A549 (cell line): ENCODE measurements at regions not wholly inside any gene's neighbourhood (a gene's known extent, or its start where the extent isn't known, plus 50 kb on each side); places are given as distances from the start of the nearest gene placed in this dataset.

Source experiments
- ATAC-seq, 2 experiments: fragments of 200-7000 bp in 1 of 2; fragments of >200 bp in 1 of 2; cut with Nextera tagmentation in 1 of 2; cut with Tn5 transposase in 1 of 2; 3 replicates each; pipeline versions ENCODE4 v1.8.0 to v1.9.1; 2018 to 2020; ENCODE audit warnings: mild to moderate bottlenecking in 1 of 2, moderate library complexity in 1 of 2
- CTCF ChIA-PET: fragments of 300-600 bp; sonication (Branson Sonifier 250); formaldehyde crosslinking; extraction: SDS; loops from one replicate; lab custom pipeline; 2021; ENCODE audit warnings: antibody characterized with exemption, inconsistent platforms; lab: Yijun Ruan, JAX
- POLR2A ChIA-PET: fragments of 350-600 bp; formaldehyde crosslinking; extraction: SDS; loops from one replicate; lab custom pipeline; 2021; ENCODE audit warnings: antibody characterized with exemption, inconsistent platforms; lab: Yijun Ruan, JAX
- DNase-seq, 2 experiments: peaks; one replicate each; pipeline versions ENCODE4 v3.0.0 to v3.0.0-alpha.2; 2011 to 2016; ENCODE audit warnings: low read depth in 1 of 2, low spot score in 1 of 2
- FAIRE-seq: peaks from 2 replicates; lab custom pipeline; 2011; peaks lifted over from hg19 to GRCh38; lab: Jason Lieb, UNC
- H3K27ac ChIP-seq, 2 experiments: fragments of >200 bp; sonication (Bioruptor Twin); formaldehyde crosslinking; 3 replicates each; pipeline ENCODE4 v1.5.1; 2016 to 2017
- H3K4me1 ChIP-seq: fragments of >200 bp; sonication (Bioruptor Twin); formaldehyde crosslinking; 3 replicates; pipeline ENCODE4 v1.6.1; 2016
- H3K4me2 ChIP-seq: fragments of >200 bp; sonication (Bioruptor Twin); formaldehyde crosslinking; 3 replicates; pipeline ENCODE4 v1.6.1; 2016
- H3K4me3 ChIP-seq: fragments of >200 bp; sonication (Bioruptor Twin); formaldehyde crosslinking; 3 replicates; pipeline ENCODE4 v1.5.1; 2016
- H3K9me3 ChIP-seq: fragments of >200 bp; sonication (Bioruptor Twin); formaldehyde crosslinking; 3 replicates; pipeline ENCODE4 v1.6.1; 2016
- CEBPB ChIP-seq, 2 experiments: fragments of >200 bp in 1 of 2; sonication (Bioruptor Twin) in 1 of 2; formaldehyde crosslinking in 1 of 2; IDR thresholded peaks; 2 replicates each; pipeline ENCODE4 v1.6.1; 2012 to 2016
- CHD2 ChIP-seq: fragments of 150-350 bp; IDR thresholded peaks from 2 replicates; pipeline ENCODE4 v1.6.1; 2014; ENCODE audit warnings: low read length; ENCODE audit not compliant: partially characterized antibody
- CHD4 ChIP-seq: fragments of 200-600 bp; sonication (generic); IDR thresholded peaks from 2 replicates; pipeline ENCODE4 v1.6.1; 2016; ENCODE audit warnings: antibody characterized with exemption, mild to moderate bottlenecking, borderline replicate concordance
- FOSB ChIP-seq: fragments of 250-450 bp; sonication (Bioruptor Pico); IDR thresholded peaks from 2 replicates; pipeline ENCODE4 v1.5.0; 2020; ENCODE audit warnings: mild to moderate bottlenecking, moderate library complexity
- FOXS1 ChIP-seq: fragments of 250-450 bp; sonication (Bioruptor Pico); IDR thresholded peaks from 2 replicates; pipeline ENCODE4 v1.5.0; 2020; ENCODE audit warnings: mild to moderate bottlenecking, moderate library complexity
- HEYL ChIP-seq: fragments of 250-450 bp; sonication (Bioruptor Pico); IDR thresholded peaks from 2 replicates; pipeline ENCODE4 v1.8.0; 2021; ENCODE audit warnings: mild to moderate bottlenecking, moderate library complexity
- HOXB13 ChIP-seq: fragments of 250-450 bp; sonication (Bioruptor Pico); IDR thresholded peaks from 2 replicates; pipeline ENCODE4 v1.5.0; 2020; ENCODE audit warnings: low read depth, mild to moderate bottlenecking, moderate library complexity
- KDM5A ChIP-seq: fragments of 200-600 bp; sonication (generic); IDR thresholded peaks from 2 replicates; pipeline ENCODE4 v1.6.1; 2016; ENCODE audit warnings: antibody characterized with exemption, mild to moderate bottlenecking
- MAZ ChIP-seq: fragments of 150-350 bp; IDR thresholded peaks from 2 replicates; pipeline ENCODE4 v1.6.1; 2014; ENCODE audit warnings: antibody characterized with exemption, low read depth, low read length, borderline replicate concordance
- PHF8 ChIP-seq: fragments of 200-600 bp; sonication (generic); IDR thresholded peaks from 2 replicates; pipeline ENCODE4 v1.6.1; 2016; ENCODE audit warnings: low read depth, mild to moderate bottlenecking, antibody characterized with exemption, moderate library complexity, borderline replicate concordance
- ZC3H11A ChIP-seq: fragments of 450-650 bp; IDR thresholded peaks from 2 replicates; pipeline ENCODE4 v1.6.1; 2014; ENCODE audit warnings: antibody characterized with exemption, mild to moderate bottlenecking
- ZFP36 ChIP-seq: fragments of 450-650 bp; IDR thresholded peaks from 2 replicates; pipeline ENCODE4 v1.6.1; 2014; ENCODE audit warnings: borderline replicate concordance; ENCODE audit not compliant: partially characterized antibody
- ZSCAN20 ChIP-seq: fragments of 250-450 bp; sonication (Bioruptor Pico); IDR thresholded peaks from 2 replicates; pipeline ENCODE4 v1.8.0; 2022; ENCODE audit warnings: mild to moderate bottlenecking, moderate library complexity
- WGBS: methylation state at CpG from one replicate; pipeline ENCODE4 v1.1.6; 2017; ENCODE audit errors: missing lambda C conversion rate; 5-methylcytosine and 5-hydroxymethylcytosine counted together
- TF ChIP-seq, protein P1 (sequence below): IDR thresholded peaks from 2 replicates; pipeline ENCODE4 v1.6.1; 2012; ENCODE audit warnings: low read depth, borderline replicate concordance
- TF ChIP-seq, protein P2 (sequence below): fragments of 450-650 bp; IDR thresholded peaks from 2 replicates; pipeline ENCODE4 v1.6.1; 2014; ENCODE audit warnings: antibody characterized with exemption
- TF ChIP-seq, protein P3 (sequence below): fragments of 200-600 bp; sonication (generic); IDR thresholded peaks from 2 replicates; pipeline ENCODE4 v1.6.1; 2016; ENCODE audit warnings: antibody characterized with exemption, mild to moderate bottlenecking, moderate library complexity
- TF ChIP-seq, protein P4 (sequence below): fragments of >200 bp; sonication (Bioruptor Twin); formaldehyde crosslinking; IDR thresholded peaks from 3 replicates; pipeline ENCODE4 v1.5.1; 2016

DNA sequence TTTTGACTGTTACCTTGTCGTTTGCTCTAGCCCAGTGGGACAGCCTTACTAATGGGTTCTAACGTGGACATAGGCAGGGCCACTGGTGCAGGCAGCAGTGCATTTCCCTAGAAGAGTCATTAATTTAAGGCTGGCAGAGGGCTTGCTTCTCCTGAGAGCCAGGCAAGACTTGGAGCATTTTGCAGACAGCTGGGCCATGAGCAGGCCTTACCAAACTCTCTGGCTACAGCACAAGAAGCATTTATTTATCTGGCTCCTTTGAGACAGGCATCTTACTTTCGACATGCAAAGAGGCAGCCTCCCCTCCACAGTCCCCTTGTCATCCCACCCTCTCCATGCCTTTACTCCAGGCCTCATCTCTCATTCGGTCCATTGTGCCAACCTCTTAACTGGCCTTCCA, 139.9 kb downstream of the CSNK2A3 start:
- Histone ChIP-seq H3K9me3 (peaks cover 5% of the 10 kb centered on the region; the same call in 1 of the 3 replicates), H3K4me3 (no peak overlapping the region), H3K27ac (no peak overlapping the region), H3K4me1 (no peaks in the 10 kb centered on the region), H3K4me2 (no peak overlapping the region)
- ChIA-PET POLR2A (no interaction called here), CTCF (interaction anchor here (0.9 to 1.2 kb wide), 2 partner anchors 185 to 278 kb away, joined by 3 read pairs; no protein-coding TSS in a partner anchor)
- FAIRE-seq (no peak), ATAC-seq (no peak), DNase-seq (no peak)
- 24% methylated on average over 4 of the region's 4 CpGs for WGBS
- TF ChIP-seq FOSB = no peak
- TF ChIP-seq, protein P1, sequence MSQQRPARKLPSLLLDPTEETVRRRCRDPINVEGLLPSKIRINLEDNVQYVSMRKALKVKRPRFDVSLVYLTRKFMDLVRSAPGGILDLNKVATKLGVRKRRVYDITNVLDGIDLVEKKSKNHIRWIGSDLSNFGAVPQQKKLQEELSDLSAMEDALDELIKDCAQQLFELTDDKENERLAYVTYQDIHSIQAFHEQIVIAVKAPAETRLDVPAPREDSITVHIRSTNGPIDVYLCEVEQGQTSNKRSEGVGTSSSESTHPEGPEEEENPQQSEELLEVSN = no peak
- TF ChIP-seq CEBPB (IDR thresholded peaks at IDR 0.05) = no peak
- no peak for TF ChIP-seq ZFP36
- TF ChIP-seq, protein P2, sequence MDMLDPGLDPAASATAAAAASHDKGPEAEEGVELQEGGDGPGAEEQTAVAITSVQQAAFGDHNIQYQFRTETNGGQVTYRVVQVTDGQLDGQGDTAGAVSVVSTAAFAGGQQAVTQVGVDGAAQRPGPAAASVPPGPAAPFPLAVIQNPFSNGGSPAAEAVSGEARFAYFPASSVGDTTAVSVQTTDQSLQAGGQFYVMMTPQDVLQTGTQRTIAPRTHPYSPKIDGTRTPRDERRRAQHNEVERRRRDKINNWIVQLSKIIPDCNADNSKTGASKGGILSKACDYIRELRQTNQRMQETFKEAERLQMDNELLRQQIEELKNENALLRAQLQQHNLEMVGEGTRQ = no peak
- no peak for TF ChIP-seq PHF8
- TF ChIP-seq FOXS1 (CRISPR knock-in tag) = no peak

DNA sequence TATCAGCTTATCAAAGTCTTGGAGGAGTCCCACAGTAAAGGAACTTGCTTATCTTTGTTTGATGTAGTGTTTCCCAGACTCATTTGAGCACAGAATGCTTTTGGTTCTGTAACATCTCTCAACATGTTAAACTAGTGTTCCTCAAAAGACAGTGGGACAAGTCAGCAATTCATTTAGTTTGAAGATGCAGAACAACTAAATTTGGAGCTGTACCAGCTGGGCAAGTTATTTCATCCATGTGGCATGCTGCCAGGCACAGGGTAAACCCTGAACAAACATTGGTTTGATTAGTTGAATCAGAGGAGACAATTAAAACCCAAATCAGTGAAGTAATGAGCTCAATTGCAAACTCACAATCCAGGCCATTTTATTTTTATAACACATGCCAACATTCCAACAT, 141.2 kb downstream of the CSNK2A3 start:
- no peak for FAIRE-seq
- Histone ChIP-seq H3K4me1 (no peaks in the 10 kb centered on the region), H3K27ac (no peak overlapping the region), H3K9me3 (peaks cover 5% of the 10 kb centered on the region; the same call in 1 of the 3 replicates), H3K4me2 (no peak overlapping the region), H3K4me3 (no peak overlapping the region)
- TF ChIP-seq ZC3H11A (no peak), CHD2 (no peak), MAZ (no peak), HEYL (CRISPR knock-in tag) (no peak), KDM5A (no peak), CHD4 (no peak)
- TF ChIP-seq, protein P3, sequence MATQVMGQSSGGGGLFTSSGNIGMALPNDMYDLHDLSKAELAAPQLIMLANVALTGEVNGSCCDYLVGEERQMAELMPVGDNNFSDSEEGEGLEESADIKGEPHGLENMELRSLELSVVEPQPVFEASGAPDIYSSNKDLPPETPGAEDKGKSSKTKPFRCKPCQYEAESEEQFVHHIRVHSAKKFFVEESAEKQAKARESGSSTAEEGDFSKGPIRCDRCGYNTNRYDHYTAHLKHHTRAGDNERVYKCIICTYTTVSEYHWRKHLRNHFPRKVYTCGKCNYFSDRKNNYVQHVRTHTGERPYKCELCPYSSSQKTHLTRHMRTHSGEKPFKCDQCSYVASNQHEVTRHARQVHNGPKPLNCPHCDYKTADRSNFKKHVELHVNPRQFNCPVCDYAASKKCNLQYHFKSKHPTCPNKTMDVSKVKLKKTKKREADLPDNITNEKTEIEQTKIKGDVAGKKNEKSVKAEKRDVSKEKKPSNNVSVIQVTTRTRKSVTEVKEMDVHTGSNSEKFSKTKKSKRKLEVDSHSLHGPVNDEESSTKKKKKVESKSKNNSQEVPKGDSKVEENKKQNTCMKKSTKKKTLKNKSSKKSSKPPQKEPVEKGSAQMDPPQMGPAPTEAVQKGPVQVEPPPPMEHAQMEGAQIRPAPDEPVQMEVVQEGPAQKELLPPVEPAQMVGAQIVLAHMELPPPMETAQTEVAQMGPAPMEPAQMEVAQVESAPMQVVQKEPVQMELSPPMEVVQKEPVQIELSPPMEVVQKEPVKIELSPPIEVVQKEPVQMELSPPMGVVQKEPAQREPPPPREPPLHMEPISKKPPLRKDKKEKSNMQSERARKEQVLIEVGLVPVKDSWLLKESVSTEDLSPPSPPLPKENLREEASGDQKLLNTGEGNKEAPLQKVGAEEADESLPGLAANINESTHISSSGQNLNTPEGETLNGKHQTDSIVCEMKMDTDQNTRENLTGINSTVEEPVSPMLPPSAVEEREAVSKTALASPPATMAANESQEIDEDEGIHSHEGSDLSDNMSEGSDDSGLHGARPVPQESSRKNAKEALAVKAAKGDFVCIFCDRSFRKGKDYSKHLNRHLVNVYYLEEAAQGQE = no peak
- TF ChIP-seq, protein P4, sequence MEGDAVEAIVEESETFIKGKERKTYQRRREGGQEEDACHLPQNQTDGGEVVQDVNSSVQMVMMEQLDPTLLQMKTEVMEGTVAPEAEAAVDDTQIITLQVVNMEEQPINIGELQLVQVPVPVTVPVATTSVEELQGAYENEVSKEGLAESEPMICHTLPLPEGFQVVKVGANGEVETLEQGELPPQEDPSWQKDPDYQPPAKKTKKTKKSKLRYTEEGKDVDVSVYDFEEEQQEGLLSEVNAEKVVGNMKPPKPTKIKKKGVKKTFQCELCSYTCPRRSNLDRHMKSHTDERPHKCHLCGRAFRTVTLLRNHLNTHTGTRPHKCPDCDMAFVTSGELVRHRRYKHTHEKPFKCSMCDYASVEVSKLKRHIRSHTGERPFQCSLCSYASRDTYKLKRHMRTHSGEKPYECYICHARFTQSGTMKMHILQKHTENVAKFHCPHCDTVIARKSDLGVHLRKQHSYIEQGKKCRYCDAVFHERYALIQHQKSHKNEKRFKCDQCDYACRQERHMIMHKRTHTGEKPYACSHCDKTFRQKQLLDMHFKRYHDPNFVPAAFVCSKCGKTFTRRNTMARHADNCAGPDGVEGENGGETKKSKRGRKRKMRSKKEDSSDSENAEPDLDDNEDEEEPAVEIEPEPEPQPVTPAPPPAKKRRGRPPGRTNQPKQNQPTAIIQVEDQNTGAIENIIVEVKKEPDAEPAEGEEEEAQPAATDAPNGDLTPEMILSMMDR = no peak
- ChIA-PET CTCF (interaction anchor here (1.2 kb wide), 1 partner anchor 277 kb away, joined by 3 read pairs; no protein-coding TSS in a partner anchor), POLR2A (no interaction called here)
- DNase-seq = no peak
- ATAC-seq = no peak

DNA sequence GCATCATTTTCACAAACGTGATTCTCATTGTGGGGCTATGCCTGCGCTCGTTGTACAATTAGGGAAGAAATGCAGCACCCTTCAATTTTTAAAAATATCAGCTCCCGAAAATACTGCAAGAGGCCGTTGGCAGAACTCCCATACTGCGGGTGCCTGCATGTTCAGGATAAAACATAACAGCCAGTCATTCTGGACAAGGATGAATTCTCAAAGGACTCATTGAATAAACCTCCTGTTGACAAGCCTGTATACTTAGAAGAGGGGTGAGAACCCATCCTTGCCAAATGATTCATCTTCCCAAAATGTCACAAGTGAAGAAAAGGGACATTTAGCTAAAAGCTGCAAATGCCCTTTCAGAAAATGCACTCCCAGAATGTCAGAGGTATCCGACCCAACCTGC, 141.9 kb downstream of the CSNK2A3 start:
- Histone ChIP-seq H3K9me3 (peaks cover 5% of the 10 kb centered on the region; the same call in 1 of the 3 replicates), H3K4me3 (no peak overlapping the region), H3K27ac (no peak overlapping the region), H3K4me2 (no peak overlapping the region), H3K4me1 (no peaks in the 10 kb centered on the region)
- TF ChIP-seq ZSCAN20 (CRISPR knock-in tag) (no peak), HOXB13 (no peak)
- no peak for FAIRE-seq
- CTCF ChIA-PET = no interaction called here
- ATAC-seq = no peak
- POLR2A ChIA-PET = no interaction called here
- DNase-seq = no peak
- 25% methylated on average over 7 of the region's 7 CpGs for WGBS
